ENCODE measurements at regions not wholly inside any gene's neighbourhood (a gene's known extent, or its start where the extent isn't known, plus 50 kb on each side); places are given as distances from the start of the nearest gene placed in this dataset.

- TF ChIP-seq POLR2A (IDR thresholded peaks at IDR 0.05) = no peak
- no peak for TF ChIP-seq CTCF (IDR thresholded peaks at IDR 0.05)
These were observed 101.7 kb upstream of the ARG1 start for GRCh38 chr6:131471331-131471730.
